ENCODE measurements at regions not wholly inside any gene's neighbourhood (a gene's known extent, or its start where the extent isn't known, plus 50 kb on each side); places are given as distances from the start of the nearest gene placed in this dataset.

- TF ChIP-seq CTCF (conservative IDR thresholded peaks at IDR 0.05) (no peak), ZFX (IDR thresholded peaks at IDR 0.05) (no peak)
Observed at GRCh38 chr18:73981796-73982195, 165.8 kb downstream of the FBXO15 start.

All from C4-2B (cell line).